Adrenal gland (tissue), 9 donors: ENCODE measurements at regions not wholly inside any gene's neighbourhood (a gene's known extent, or its start where the extent isn't known, plus 50 kb on each side); places are given as distances from the start of the nearest gene placed in this dataset.

Experiments used
- DNase-seq, 7 donors: peaks; one replicate each; pipeline ENCODE4 v3.0.0-alpha.2; 2019 to 2020
- H3K27ac ChIP-seq, 5 donors: fragments of 200-600 bp; sonication (generic) in 4 of 5; 1 replicate in 3 of 5; 2 replicates in 2 of 5; pipeline versions ENCODE4 v1.5.1 to v1.8.0; 2016 to 2020; ENCODE audit warnings: mild to moderate bottlenecking in 1 of 5
- H3K27me3 ChIP-seq: fragments of 200-600 bp; 2 replicates; pipeline ENCODE4 v1.8.0; 2021
- H3K36me3 ChIP-seq, 2 donors: fragments of 200-600 bp; replicated peaks in 1 of 2; 1 replicate in 1 of 2; 2 replicates in 1 of 2; pipeline versions ENCODE4 v1.5.1 to v1.8.0; 2018 to 2022
- H3K4me1 ChIP-seq, 2 donors: fragments of 200-600 bp; replicated peaks in 1 of 2; 1 replicate in 1 of 2; 2 replicates in 1 of 2; pipeline versions ENCODE4 v1.5.1 to v1.8.0; 2018 to 2021
- H3K4me3 ChIP-seq, 4 donors: fragments of 200-600 bp; sonication (generic) in 3 of 4; one replicate each; pipeline ENCODE4 v1.5.1; 2016 to 2018
- H3K9me3 ChIP-seq, 3 donors: fragments of 200-600 bp; sonication (generic) in 1 of 3; replicated peaks in 1 of 3; 1 replicate in 2 of 3; 2 replicates in 1 of 3; pipeline versions ENCODE4 v1.5.1 to v1.8.0; 2016 to 2021
- CTCF ChIP-seq, 6 experiments: fragments of 450-650 bp in 4 of 6; fragments of 200-600 bp in 2 of 6; sonication (generic) in 1 of 6; IDR thresholded peaks; 1 replicate in 5 of 6; 2 replicates in 1 of 6; pipeline versions ENCODE4 v1.5.1 to v1.8.0; 2016 to 2021; ENCODE audit warnings: antibody characterized with exemption in 6 of 6, mild to moderate bottlenecking in 2 of 6, moderate library complexity in 1 of 6
- POLR2A ChIP-seq, 2 donors: fragments of 450-650 bp; IDR thresholded peaks; one replicate each; pipeline ENCODE4 v1.6.1; 2017; ENCODE audit warnings: antibody characterized with exemption in 2 of 2, mild to moderate bottlenecking in 2 of 2, moderate library complexity in 1 of 2
- WGBS, 4 donors: extraction: QIAGEN DNeasy Blood & Tissue Kit in 2 of 4; methylation state at CpG; one replicate each; pipeline versions ENCODE4 v1.1.5 to v1.1.7; 2013 to 2017; 5-methylcytosine and 5-hydroxymethylcytosine counted together
- intact Hi-C, 2 donors: fragments of 100-400 bp; cut with DNase I; formaldehyde crosslinking; loops; one replicate each; pipeline versions ENCODE4 v1.14.1 to v1.15.0; 2022 to 2023
- donor health status: healthy with polysubstance abuse.
- donor health status: Bipolar disorder and iron deficiency.
- donor health status: DM: yes; HTN: yes; CAD: no.
- donor health status: DM: no; HTN: no; CAD: no.
- donor health status: DM: no; HTN: no; CAD: no.

GRCh38 chr18:77859634-77860033 is 610.0 kb downstream of the GALR1 start:
- Histone ChIP-seq H3K27me3 (no peaks in the 10 kb centered on the region), H3K9me3 (no peaks in the 10 kb centered on the region), H3K4me3 (no peak overlapping the region), H3K36me3 (no peaks in the 10 kb centered on the region), H3K27ac (no peak overlapping the region), H3K4me1 (no peaks in the 10 kb centered on the region)
- TF ChIP-seq POLR2A (IDR thresholded peaks at IDR 0.05): no peak
- TF ChIP-seq CTCF (IDR thresholded peaks at IDR 0.05): no peak
- 82 to 94% (median 90%) methylated on average over 4 to 5 of the region's 5 CpGs for WGBS, 4 donors
- no peak for DNase-seq
- intact Hi-C loops: no loop called here

DNA sequence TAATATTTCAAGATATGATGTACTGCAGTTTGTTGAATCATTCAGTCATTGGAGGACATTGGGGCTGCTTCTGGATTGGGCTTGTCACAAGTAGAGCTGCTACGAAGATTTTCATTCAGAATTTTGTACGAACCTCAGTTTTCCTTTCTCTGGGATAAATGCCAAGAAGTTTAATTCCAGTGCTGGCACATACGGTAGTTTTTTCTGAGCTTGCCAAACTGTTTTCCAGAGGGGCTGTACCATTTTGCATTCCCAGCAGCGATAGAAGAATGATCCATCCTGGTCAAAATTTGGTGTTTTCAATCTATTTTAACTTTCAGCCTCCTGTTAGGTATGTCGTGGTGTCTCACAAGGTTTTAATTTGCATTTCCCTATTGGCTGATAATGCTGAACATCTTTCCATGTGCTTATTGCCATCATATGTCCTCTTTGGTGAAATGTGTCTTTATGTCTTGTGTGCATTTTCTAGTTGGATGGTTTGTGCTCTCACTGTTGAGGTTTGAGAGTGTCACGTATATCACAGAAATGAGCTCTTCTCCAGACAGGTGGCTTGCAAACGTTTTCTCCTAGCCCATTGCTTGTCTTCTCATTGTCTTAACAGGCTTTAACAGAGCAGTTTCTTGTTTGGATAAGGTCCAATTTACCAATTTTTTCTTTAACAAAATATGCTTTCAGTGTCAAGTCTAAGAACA is 612.6 kb downstream of the GALR1 start:
- DNase-seq: no peak
- Histone ChIP-seq H3K9me3 (no peaks in the 10 kb centered on the region), H3K27ac (no peak overlapping the region), H3K4me3 (no peak overlapping the region), H3K27me3 (no peaks in the 10 kb centered on the region), H3K36me3 (no peaks in the 10 kb centered on the region), H3K4me1 (no peaks in the 10 kb centered on the region)
- WGBS, 4 donors: 68 to 74% (median 71%) methylated on average over 7 of the region's 7 CpGs
- no peak for TF ChIP-seq CTCF (IDR thresholded peaks at IDR 0.05)
- TF ChIP-seq POLR2A (IDR thresholded peaks at IDR 0.05): no peak
- intact Hi-C loops: no loop called here

DNA sequence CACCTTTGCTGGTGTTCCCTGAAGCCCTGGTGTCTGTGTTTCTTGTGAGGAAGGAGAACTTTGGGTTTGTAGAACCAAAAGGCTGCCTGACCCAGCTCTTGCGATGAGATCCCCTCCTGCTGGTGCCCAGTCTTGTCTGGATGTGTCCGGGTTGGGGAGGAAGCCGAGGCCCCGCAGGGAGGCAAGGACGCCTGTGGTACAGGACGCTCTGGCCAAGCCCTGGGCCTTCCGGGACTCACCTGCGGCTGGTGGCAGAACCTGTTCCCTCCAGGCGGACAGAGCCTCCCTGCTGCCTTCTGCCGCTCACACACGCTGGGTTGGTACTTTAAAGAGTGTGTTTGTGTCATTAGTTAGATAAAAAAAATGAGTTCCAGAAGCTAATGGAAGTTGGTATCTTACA is 616.2 kb downstream of the GALR1 start:
- Histone ChIP-seq H3K4me1 (no peaks in the 10 kb centered on the region), H3K36me3 (no peaks in the 10 kb centered on the region), H3K9me3 (no peaks in the 10 kb centered on the region), H3K27me3 (no peaks in the 10 kb centered on the region), H3K27ac (no peak overlapping the region), H3K4me3 (no peak overlapping the region)
- 89 to 94% (median 89%) methylated on average over 2 to 11 of the region's 11 CpGs for WGBS, 4 donors
- intact Hi-C loops: no loop called here
- no peak for DNase-seq
- TF ChIP-seq CTCF (IDR thresholded peaks at IDR 0.05) (no peak), POLR2A (IDR thresholded peaks at IDR 0.05) (no peak)

DNA sequence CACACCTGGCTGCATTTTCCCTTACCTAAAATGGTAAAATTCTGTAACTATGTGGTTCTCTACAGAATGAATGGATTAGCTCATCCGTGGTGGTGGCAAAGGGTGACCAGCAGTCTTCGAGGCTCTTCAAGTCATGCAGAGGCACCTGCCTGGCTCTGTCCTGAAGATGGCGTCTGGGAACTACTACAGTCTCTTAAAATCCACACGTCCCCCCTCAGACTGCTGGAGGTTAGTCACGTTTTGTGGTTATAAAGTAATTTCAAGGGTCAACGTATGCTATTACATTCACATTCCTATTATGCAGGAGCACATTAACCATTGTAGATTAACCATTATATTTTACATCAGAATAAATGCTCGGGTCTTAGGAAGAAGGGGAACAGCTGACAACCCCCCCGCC is 616.7 kb downstream of the GALR1 start:
- 70 to 87% (median 74%) methylated on average over 8 of the region's 8 CpGs for WGBS, 4 donors
- no peak overlapping the region for H3K4me3 ChIP-seq
- no peaks in the 10 kb centered on the region for H3K4me1 ChIP-seq
- no peak overlapping the region for H3K27ac ChIP-seq
- TF ChIP-seq POLR2A (IDR thresholded peaks at IDR 0.05) (no peak), CTCF (IDR thresholded peaks at IDR 0.05) (no peak)
- no peaks in the 10 kb centered on the region for H3K9me3 ChIP-seq
- no peak for DNase-seq
- intact Hi-C loops: no loop called here
- H3K36me3 ChIP-seq: no peaks in the 10 kb centered on the region
- H3K27me3 ChIP-seq: no peaks in the 10 kb centered on the region
